ENCODE measurements at regions not wholly inside any gene's neighbourhood (a gene's known extent, or its start where the extent isn't known, plus 50 kb on each side); places are given as distances from the start of the nearest gene placed in this dataset.

DNA sequence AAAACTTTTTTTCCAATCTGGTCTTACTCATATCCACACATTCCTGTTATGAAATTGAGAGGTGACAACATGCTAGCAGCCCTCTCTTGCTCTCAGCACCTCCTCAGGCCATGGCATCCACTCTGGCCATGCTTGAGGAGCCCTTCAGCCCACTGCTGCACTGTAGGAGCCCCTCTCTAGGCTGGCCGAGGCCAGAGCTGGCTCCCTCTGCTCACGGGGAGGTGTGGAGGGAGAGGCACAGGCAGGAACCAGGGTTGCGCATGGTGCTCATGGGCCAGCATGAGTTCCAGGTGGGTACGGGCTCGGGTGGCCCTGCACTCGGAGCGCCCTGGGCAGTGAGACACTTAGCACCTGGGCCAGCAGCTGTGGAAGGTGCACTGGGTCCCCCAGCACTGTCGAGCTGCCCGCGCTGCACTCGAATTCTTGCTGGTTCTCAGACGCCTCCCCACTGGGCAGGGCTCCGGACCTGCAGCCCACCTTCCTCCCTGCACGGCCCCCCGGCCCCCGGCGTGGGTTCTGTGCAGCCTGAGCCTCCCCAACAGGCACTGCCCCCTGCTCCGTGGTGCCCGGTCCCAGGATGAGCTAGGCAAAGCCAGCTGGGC lies 1669.6 kb upstream of the CELF4 start:
- TF ChIP-seq POLR2A (IDR thresholded peaks at IDR 0.05) (no peak), CTCF (IDR thresholded peaks at IDR 0.05) (no peak), POLR2AphosphoS5 (IDR thresholded peaks at IDR 0.05) (no peak)
